ENCODE measurements at regions not wholly inside any gene's neighbourhood (a gene's known extent, or its start where the extent isn't known, plus 50 kb on each side); places are given as distances from the start of the nearest gene placed in this dataset.

DNA sequence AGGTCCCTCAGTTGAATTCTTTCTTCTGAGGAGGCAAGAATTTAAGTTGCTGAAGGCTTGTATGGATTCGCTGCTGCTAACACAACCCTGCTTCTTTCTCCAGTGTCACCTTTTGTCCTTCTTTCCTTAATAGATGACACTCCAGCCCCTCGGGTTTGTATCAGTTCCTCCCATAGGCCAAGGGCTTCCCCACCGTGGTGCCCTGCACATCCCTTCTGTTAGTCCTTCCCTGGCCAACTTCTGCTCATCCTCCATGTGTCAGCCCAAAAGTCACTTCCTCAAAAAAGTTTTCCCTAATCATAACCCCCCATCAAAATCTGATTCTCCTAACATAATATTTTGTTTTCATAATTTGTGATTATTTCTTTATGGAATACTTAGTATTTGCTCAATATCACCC, 190.4 kb downstream of the RHOU start:
- TF ChIP-seq ZFX (IDR thresholded peaks at IDR 0.05), result no peak
- TF ChIP-seq, protein P1, sequence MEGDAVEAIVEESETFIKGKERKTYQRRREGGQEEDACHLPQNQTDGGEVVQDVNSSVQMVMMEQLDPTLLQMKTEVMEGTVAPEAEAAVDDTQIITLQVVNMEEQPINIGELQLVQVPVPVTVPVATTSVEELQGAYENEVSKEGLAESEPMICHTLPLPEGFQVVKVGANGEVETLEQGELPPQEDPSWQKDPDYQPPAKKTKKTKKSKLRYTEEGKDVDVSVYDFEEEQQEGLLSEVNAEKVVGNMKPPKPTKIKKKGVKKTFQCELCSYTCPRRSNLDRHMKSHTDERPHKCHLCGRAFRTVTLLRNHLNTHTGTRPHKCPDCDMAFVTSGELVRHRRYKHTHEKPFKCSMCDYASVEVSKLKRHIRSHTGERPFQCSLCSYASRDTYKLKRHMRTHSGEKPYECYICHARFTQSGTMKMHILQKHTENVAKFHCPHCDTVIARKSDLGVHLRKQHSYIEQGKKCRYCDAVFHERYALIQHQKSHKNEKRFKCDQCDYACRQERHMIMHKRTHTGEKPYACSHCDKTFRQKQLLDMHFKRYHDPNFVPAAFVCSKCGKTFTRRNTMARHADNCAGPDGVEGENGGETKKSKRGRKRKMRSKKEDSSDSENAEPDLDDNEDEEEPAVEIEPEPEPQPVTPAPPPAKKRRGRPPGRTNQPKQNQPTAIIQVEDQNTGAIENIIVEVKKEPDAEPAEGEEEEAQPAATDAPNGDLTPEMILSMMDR (conservative IDR thresholded peaks at IDR 0.05), result no peak
- H3K27ac ChIP-seq, result no peak overlapping the region

DNA sequence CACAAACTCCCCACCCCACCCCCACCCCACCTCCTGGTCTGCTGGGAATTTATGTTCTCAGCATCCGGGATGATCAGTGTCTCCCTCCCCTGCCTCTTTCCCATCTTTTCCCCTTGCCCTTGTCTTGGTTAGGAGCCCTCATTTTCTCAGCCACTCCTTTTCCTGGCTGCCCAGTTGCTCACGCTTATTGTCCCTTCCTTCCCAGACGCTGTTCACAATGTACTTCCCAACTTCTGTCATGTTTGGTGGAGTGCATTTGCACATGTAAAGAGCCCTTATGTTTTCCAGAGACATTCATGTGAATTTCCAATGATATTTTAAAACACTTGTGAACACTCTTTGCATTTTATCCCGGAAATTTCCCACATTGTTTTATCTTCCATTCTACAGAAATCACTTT, 192.1 kb downstream of the RHOU start:
- TF ChIP-seq, protein P1 (conservative IDR thresholded peaks at IDR 0.05), result no peak
- TF ChIP-seq ZFX (IDR thresholded peaks at IDR 0.05), result no peak
- H3K27ac ChIP-seq, result no peak overlapping the region

DNA sequence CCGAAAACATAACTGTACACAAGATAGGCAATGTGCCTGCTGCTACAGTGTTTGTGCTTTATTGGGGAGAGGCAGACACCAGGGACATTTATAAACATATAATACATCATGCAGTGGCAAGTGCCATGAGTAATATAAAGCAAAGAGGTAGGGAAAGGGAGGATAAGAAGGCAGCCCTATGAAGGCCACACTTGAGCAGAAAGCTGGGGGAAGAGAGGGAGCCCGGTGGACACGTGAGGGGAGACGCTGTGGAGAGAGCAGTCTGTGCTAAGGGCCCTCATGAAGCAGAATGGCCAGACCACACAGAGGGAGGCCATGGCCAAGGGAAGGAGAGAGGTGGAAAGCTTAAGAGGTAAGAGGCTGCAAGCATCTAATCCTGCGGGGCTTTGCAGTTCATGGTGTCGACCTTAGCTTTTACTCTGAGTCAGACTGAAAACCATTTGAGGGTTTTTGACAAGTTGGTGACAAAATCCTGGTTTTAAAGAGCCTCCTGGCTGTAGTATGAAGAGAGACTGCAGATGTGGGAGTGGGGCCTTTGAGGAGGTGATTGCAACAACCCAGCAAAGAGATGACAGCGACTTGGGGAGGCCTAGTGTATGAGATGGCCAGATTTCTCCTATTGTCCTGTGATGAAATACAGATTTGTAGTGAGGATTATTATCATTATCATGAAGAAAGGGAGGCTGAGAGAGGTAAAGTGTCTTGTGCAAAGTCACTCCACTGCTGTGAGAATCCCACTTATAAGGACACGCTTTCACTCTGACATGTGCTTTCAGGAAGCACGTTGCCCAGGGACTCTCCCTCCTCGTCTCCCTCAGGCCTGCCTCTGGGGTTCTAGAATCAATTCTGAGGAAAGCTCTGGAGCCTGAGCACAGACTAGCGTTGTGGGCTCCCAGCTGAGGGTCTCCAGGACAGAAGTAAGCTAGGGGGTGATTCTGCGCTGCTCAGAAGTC, 192.9 kb downstream of the RHOU start:
- TF ChIP-seq ZFX (IDR thresholded peaks at IDR 0.05), result no peak
- TF ChIP-seq, protein P1 (conservative IDR thresholded peaks at IDR 0.05), result no peak
- H3K27ac ChIP-seq, result no peak overlapping the region

DNA sequence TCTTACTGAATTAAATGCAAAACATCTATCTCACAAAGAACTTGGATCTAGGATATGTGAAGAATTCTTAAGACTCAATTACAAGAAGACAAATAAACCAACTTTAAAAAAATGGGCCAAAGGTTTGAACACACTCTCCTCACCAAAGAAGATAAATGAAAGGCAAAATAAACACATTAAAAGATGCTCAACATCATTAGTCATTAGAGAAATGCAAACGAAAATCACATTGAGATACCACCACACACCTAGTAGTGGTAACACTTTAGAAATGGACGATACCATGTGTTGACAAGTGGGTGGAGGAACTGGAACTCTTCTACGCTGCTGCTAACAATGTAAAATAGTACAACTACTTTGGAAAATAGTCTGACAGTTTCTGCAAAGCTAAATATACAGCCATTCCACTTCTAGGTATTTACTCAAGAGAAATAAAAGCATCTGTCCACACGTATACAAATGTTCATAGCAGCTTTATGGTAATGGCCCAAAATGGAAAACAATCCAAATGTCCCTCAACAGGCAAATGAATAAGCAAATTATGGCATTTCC, 194.3 kb downstream of the RHOU start:
- no peak for TF ChIP-seq ZFX (IDR thresholded peaks at IDR 0.05)
- TF ChIP-seq, protein P1 (conservative IDR thresholded peaks at IDR 0.05), result no peak
- no peak overlapping the region for H3K27ac ChIP-seq

DNA sequence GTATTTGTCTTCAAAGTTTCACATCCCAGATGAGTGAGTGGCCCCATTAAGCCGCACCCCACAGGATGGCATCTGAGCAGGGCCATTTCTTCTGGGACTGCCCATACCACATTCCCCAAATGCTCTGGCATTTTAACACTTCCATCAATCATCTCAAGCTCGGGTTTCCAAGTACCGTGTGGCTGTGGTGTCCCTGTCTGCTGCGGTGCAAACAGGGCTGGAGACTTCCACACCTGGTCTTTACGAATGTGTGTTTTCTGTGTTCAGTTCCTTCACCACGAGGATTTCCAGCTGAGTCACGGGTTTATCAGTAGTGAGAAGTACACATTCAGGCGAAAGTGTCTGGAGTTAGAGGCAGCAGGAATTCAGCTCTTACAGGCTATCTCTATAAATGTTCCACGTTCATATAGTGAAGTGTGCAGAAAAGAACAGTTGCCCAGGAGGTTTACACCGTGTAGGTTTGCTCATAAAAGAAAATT, 195.2 kb downstream of the RHOU start:
- TF ChIP-seq, protein P1 (conservative IDR thresholded peaks at IDR 0.05), result no peak
- no peak for TF ChIP-seq ZFX (IDR thresholded peaks at IDR 0.05)
- H3K27ac ChIP-seq, result no peak overlapping the region

DNA sequence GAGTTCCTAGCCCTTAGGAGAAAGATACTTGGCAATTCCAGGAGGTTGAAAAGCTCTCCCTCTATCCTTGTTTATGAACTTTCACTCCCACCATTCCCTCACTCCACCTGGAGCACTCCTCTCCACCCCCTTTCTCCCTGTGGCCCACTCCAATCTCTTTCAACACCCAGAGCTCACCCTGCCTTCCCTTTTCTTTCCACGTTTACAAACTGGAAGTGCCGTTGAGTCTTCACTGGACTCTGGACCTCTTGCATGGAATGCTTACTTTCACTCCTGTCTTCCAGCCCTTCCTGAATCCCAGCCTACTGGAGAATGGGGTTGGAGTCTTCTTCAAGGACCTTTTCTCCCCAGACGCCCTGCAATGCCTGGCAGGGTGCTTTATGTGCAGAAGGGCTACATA, 198.5 kb downstream of the RHOU start:
- H3K27ac ChIP-seq, result no peak overlapping the region
- TF ChIP-seq, protein P1 (conservative IDR thresholded peaks at IDR 0.05), result no peak
- TF ChIP-seq ZFX (IDR thresholded peaks at IDR 0.05), result no peak

DNA sequence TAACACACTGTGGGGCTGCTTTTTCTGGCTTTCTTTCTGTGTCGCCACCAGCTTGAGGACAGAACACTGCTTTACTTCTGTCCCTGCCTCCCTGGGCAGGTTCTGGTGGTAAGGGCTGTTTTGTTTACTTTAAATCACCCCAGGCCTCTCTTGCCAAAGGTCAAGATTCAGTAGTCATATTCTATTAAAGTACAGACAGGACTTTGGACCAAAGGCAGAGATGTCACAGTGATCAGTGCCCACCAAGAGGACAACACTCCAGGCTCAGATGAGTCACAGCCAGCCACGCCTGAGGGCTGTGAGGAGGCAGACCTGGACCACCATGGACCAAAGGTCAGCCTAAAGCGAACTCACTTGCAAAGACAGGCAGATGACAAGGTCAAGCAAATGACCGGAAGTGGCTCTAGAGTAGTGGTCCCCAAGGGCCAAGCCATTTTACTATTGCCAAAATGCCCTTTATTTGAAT, 200.0 kb downstream of the RHOU start:
- TF ChIP-seq, protein P1 (conservative IDR thresholded peaks at IDR 0.05), result no peak
- TF ChIP-seq ZFX (IDR thresholded peaks at IDR 0.05), result no peak
- H3K27ac ChIP-seq, result no peak overlapping the region

Data from C4-2B (cell line).